SK-N-MC (cell line): ENCODE measurements at regions not wholly inside any gene's neighbourhood (a gene's known extent, or its start where the extent isn't known, plus 50 kb on each side); places are given as distances from the start of the nearest gene placed in this dataset.

Experiments used
- DNase-seq: peaks from one replicate; pipeline ENCODE4 v3.0.0-alpha.2; 2011; ENCODE audit warnings: low read depth, low spot score
- H3K27ac ChIP-seq: fragments of 200-600 bp; sonication (generic); 2 replicates; pipeline ENCODE4 v1.5.1; 2016; ENCODE audit warnings: mixed run types
- H3K36me3 ChIP-seq: fragments of 200-600 bp; sonication (generic); 2 replicates; pipeline ENCODE4 v1.6.1; 2017; ENCODE audit warnings: antibody characterized with exemption, low read length, mixed read lengths; ENCODE audit not compliant: insufficient read depth
- H3K4me3 ChIP-seq: fragments of 200-600 bp; sonication (generic); 2 replicates; pipeline ENCODE4 v1.5.1; 2016
- H3K9ac ChIP-seq: fragments of 200-600 bp; sonication (generic); 2 replicates; pipeline ENCODE4 v1.8.0; 2017; ENCODE audit warnings: mixed run types, mixed read lengths; ENCODE audit not compliant: insufficient read length
- H3K9me3 ChIP-seq: fragments of 200-600 bp; sonication (generic); 2 replicates; pipeline ENCODE4 v1.6.1; 2017; ENCODE audit warnings: low read depth, mild to moderate bottlenecking, antibody characterized with exemption, low read length, moderate library complexity, mixed read lengths
- EZH2 ChIP-seq: fragments of 200-600 bp; sonication (generic); IDR thresholded peaks from one replicate; pipeline ENCODE4 v1.6.1; 2017; ENCODE audit warnings: antibody characterized with exemption
- FOXP2 ChIP-seq: optimal IDR thresholded peaks from 2 replicates; pipeline ENCODE3; 2011; ENCODE audit warnings: mild to moderate bottlenecking, moderate library complexity; ENCODE audit not compliant: insufficient read depth; ENCODE audit errors: extremely low read length, control extremely low read depth
- POLR2AphosphoS5 ChIP-seq: IDR thresholded peaks from 2 replicates; pipeline ENCODE4 v1.6.1; 2012; ENCODE audit warnings: mild to moderate bottlenecking, low read depth, low read length, borderline replicate concordance

- no peak for DNase-seq
- Histone ChIP-seq H3K36me3 (no peaks in the 10 kb centered on the region), H3K4me3 (no peak overlapping the region), H3K9ac (no peak overlapping the region), H3K27ac (no peak overlapping the region), H3K9me3 (no peaks in the 10 kb centered on the region)
- TF ChIP-seq POLR2AphosphoS5 (no peak), EZH2 (no peak), FOXP2 (no peak)
Observed at GRCh38 chr1:23628951-23629387, 62.6 kb upstream of the RPL11 start.

GRCh38 chr1:23627069-23627735, 64.4 kb upstream of the RPL11 start:
- no peak overlapping the region for H3K27ac ChIP-seq
- H3K36me3 ChIP-seq = no peaks in the 10 kb centered on the region
- no peak for DNase-seq
- H3K4me3 ChIP-seq = no peak overlapping the region
- TF ChIP-seq POLR2AphosphoS5 (no peak), FOXP2 (no peak), EZH2 (no peak)
- no peak overlapping the region for H3K9ac ChIP-seq
- no peaks in the 10 kb centered on the region for H3K9me3 ChIP-seq

- Histone ChIP-seq H3K9ac (no peak overlapping the region), H3K36me3 (no peaks in the 10 kb centered on the region), H3K9me3 (no peaks in the 10 kb centered on the region), H3K27ac (no peak overlapping the region), H3K4me3 (no peak overlapping the region)
- no peak for DNase-seq
- TF ChIP-seq FOXP2 (no peak), EZH2 (no peak)
Observed at GRCh38 chr1:23625929-23626535, 65.6 kb upstream of the RPL11 start.

- DNase-seq = no peak
- H3K36me3 ChIP-seq = no peaks in the 10 kb centered on the region
- H3K9me3 ChIP-seq = no peaks in the 10 kb centered on the region
- no peak overlapping the region for H3K27ac ChIP-seq
- H3K9ac ChIP-seq = no peak overlapping the region
- H3K4me3 ChIP-seq = no peak overlapping the region
- no peak for TF ChIP-seq FOXP2
- TF ChIP-seq POLR2AphosphoS5 = no peak
- no peak for TF ChIP-seq EZH2
Observed at GRCh38 chr1:23625459-23625858, 66.1 kb upstream of the RPL11 start.

- no peak overlapping the region for H3K27ac ChIP-seq
- H3K9me3 ChIP-seq = no peaks in the 10 kb centered on the region
- no peak overlapping the region for H3K4me3 ChIP-seq
- TF ChIP-seq POLR2AphosphoS5 (no peak), EZH2 (no peak), FOXP2 (no peak)
- DNase-seq = no peak
- H3K36me3 ChIP-seq = no peaks in the 10 kb centered on the region
- no peak overlapping the region for H3K9ac ChIP-seq
Observed at GRCh38 chr1:23624440-23624839, 65.1 kb upstream of the ID3 start.

GRCh38 chr1:23622284-23622683, 63.0 kb upstream of the ID3 start:
- DNase-seq = no peak

GRCh38 chr1:23620605-23621004, 61.3 kb upstream of the ID3 start:
- Histone ChIP-seq H3K9ac (no peak overlapping the region), H3K4me3 (no peak overlapping the region), H3K36me3 (no peaks in the 10 kb centered on the region), H3K27ac (no peak overlapping the region), H3K9me3 (no peaks in the 10 kb centered on the region)
- TF ChIP-seq POLR2AphosphoS5 (no peak), EZH2 (no peak), FOXP2 (no peak)
- DNase-seq = no peak

More at GRCh38 chr1:23622284-23622683, 63.0 kb upstream of the ID3 start:
- TF ChIP-seq EZH2 (no peak), FOXP2 (no peak), POLR2AphosphoS5 (no peak)
- no peak overlapping the region for H3K9ac ChIP-seq
- H3K27ac ChIP-seq = no peak overlapping the region
- H3K4me3 ChIP-seq = no peak overlapping the region
- no peaks in the 10 kb centered on the region for H3K36me3 ChIP-seq
- H3K9me3 ChIP-seq = no peaks in the 10 kb centered on the region

- no peaks in the 10 kb centered on the region for H3K36me3 ChIP-seq
- H3K4me3 ChIP-seq = no peak overlapping the region; the same call in 1 of the 2 replicates
- no peak for DNase-seq
- H3K9ac ChIP-seq = no peak overlapping the region
- no peak overlapping the region for H3K27ac ChIP-seq
- H3K9me3 ChIP-seq = no peaks in the 10 kb centered on the region
- no peak for TF ChIP-seq EZH2
- no peak for TF ChIP-seq FOXP2
- TF ChIP-seq POLR2AphosphoS5 = no peak
Observed at GRCh38 chr1:23619299-23620188, 60.2 kb upstream of the ID3 start.
